ENCODE measurements at regions not wholly inside any gene's neighbourhood (a gene's known extent, or its start where the extent isn't known, plus 50 kb on each side); places are given as distances from the start of the nearest gene placed in this dataset.
"Not testable (repeated sequence)": the region's sequence is repeated elsewhere in the genome, so short reads cannot be mapped to it uniquely, and the experiment has no call there.

DNA sequence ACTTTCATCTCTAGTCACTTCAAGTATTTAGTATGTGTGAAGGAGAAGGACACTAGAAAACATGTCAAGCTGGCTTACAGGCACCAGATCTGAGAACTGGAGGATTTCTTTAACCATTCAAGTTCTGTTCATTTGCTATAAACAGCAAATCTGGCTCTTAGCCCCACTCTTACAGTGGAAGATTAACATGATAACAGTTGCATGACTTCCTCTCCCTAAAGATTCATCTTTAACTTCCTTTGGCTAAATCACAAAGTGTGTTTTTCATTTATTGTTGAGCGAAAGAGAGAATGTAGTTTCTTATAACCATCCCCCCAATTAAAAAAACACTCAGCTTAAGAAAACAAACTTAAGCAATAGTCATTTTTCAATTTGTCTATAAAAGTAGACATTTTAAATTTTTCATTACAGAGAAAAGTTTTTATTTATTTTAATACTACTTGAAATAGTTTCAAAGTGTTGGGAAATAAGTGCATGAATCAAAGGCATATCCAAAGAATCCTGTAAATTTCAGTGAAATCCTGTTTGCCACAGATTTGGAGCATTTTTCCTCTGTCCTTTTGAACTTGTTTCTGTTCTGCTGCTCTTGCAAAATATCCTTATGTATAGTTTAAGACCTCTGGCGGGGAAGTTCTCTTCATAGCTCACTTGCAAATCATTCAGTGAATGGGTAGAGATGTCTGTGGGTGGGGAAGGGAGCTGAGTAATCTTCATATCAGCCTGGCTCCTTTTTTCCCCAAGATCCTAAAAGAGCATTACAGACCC is 241.0 kb upstream of the RBBP8 start:
- DNase-seq (ENCODE audit: low read depth in 4 of 4, low spot score in 3 of 4) = no peak

DNA sequence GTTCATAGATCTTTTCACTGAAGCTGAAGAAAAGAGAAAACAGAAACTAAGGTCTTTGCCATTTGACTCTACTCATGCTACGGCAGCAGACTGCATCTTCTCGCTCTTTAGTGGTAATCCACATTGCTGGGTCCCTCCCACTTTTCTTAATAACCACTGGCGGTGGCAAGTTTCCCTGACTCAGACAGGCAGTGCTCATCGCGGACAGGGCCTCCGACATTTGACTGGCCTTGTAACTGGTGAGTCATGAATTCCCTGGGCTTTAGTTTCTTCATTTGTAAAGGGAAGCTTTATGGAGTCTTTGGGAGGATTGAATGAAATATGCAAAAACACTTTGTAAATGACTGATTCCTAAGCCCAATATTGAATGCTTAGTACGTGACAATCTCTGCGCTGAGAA is 238.2 kb upstream of the RBBP8 start:
- no peak for DNase-seq (ENCODE audit: low read depth in 4 of 4, low spot score in 3 of 4)

DNA sequence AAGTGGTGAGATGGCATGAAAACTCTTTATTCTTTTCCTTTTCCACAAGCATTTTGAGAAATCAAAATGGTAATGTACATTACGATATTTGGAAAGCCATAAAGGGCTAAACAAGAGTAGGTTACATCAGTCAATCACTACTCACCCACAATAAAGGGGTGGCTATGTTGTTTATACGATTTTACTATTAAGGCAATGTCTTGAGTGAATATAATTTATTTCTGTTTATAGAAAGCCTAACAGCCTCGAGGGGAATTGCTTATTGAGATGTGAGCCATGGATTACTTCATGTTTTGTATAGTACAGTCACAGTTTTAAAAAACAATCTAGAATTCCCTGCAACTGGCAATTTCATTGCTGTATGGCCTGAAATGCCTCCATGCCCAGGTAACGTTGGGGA is 237.5 kb upstream of the RBBP8 start:
- DNase-seq (ENCODE audit: low read depth in 4 of 4, low spot score in 3 of 4) = no peak

DNA sequence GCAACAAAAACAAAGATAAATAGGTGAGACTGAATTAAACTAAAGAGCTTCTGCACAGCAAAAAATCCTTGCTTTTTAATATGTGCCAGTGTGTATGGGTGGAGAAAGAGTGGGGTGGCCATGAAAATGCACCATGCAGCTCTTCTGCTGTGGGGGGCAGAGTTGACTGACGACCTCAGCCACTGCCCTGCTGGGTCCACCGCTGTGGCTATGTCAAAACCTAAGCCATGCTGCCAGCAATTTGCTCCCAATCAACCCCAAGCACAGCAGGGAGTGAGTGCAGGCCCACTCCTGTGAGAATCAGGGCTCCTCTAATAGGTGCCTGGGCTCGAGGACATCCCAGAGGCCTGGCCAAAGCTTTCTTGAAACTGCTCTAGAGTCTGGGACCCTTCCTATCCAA is 235.6 kb upstream of the RBBP8 start:
- no peak for DNase-seq (ENCODE audit: low read depth in 4 of 4, low spot score in 3 of 4)

DNA sequence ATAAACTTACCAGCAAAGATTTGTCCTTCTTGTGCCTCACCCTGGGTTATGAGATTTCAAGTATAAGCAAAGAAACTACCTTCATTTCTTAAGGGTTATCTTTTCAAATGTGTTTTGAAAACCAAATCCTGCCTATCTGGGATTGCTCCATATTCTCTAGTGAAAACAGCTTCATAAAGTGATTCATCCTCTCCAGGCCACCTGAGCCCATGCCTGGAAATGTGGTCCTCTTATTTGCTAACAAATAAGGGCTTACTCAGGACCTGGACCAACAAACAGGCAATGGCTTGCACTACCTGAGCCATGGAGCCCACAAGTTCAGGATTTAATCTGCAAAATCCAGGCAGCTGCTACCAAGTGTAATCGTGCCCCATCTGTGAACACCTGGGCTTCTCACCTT is 234.4 kb upstream of the RBBP8 start:
- no peak for DNase-seq (ENCODE audit: low read depth in 4 of 4, low spot score in 3 of 4)

DNA sequence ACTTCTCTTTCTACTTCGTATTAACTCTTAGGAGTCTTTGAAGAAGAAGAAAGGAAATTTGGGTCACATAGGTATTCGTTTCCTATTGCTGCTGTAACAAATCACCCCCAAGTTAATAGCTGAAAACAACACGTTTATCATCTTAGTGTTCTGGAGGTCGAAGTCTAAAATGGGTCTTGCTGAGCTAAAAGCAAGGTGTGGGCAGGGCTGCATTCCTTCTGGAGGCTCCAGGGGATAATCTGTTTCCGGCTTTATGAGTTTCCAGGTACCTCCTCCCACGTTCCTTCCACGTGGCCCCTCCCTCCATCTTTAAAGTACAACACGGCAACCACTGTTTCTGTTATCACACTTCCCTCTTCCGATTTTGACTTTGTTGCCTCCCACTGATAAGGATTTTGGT is 233.5 kb upstream of the RBBP8 start:
- DNase-seq (ENCODE audit: low read depth in 4 of 4, low spot score in 3 of 4) = no peak

DNA sequence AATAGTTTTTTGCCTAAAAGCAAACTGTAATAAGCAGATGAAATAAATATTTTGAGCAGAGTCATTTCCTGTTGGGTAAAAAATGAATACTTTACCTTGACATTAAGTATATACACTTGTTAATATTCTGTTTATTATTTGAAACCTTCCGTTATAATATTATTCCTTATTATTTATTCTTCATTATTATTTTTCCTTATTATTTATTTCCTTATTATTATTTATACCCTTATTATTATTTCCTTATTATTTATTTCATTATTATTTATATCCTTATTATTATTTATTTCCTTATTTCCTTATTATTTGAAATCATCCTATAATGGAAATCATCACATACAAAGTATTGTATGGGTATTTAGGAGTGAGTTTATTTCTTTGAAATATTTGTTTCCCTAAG is 232.2 kb upstream of the RBBP8 start:
- DNase-seq (ENCODE audit: low read depth in 4 of 4, low spot score in 3 of 4) = no peak

DNA sequence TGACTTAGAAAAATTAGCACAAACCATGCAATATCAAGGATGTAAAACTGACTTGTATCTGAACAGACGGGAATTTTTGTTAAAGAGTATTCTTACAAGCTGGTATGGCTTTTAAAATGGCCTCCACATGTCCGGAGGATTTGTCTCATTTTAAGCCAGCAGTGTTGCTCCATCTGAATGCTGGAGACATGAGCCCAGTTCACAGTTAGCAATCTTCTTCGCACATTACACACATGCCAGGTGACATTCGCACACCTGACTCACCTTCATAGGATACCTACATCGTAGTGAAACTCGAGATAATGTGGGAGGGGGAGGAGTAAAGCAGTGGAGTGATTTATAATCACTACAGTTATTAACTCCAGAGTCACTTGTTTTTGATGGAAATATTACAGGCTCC is 231.8 kb upstream of the RBBP8 start:
- DNase-seq (ENCODE audit: low read depth in 4 of 4, low spot score in 3 of 4) = no peak

DNA sequence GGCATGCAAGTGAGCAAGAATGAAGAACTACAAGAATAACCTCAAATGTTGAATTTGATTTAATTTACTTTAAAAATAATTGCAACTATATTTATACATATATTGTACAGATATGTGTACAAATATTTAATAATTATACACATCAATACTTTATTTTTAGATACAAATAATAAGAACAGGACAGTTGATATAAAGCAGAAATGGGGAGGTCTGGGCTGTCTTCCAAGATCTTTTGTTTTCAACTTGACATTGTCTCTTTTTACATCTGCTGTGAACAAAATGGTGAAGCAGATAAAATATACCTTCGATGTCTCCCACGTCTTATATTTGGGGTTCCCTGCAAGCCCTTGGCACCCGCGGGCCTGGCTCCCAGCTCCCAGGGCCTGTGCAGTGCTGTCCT is 231.3 kb upstream of the RBBP8 start:
- no peak for DNase-seq (ENCODE audit: low read depth in 4 of 4, low spot score in 3 of 4)

DNA sequence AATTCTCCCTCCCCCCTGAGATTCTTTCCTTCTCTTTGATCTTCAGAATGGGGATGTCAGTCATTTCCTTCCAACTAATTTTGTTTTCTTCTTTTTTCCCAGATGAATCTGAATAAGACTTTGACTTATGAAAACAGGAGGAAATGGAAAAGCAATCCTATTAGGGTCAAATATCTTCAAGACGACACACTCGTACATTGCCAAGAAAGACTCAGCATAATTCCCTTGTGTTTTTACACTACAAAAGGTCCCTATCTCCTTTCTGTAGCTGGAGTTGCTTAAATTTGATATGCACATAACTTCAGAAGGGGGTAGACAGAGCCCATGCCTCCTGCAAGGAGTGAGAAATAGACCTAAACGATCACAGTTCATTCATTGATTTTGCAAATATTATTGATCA is 230.3 kb upstream of the RBBP8 start:
- DNase-seq (ENCODE audit: low read depth in 4 of 4, low spot score in 3 of 4) = no peak

DNA sequence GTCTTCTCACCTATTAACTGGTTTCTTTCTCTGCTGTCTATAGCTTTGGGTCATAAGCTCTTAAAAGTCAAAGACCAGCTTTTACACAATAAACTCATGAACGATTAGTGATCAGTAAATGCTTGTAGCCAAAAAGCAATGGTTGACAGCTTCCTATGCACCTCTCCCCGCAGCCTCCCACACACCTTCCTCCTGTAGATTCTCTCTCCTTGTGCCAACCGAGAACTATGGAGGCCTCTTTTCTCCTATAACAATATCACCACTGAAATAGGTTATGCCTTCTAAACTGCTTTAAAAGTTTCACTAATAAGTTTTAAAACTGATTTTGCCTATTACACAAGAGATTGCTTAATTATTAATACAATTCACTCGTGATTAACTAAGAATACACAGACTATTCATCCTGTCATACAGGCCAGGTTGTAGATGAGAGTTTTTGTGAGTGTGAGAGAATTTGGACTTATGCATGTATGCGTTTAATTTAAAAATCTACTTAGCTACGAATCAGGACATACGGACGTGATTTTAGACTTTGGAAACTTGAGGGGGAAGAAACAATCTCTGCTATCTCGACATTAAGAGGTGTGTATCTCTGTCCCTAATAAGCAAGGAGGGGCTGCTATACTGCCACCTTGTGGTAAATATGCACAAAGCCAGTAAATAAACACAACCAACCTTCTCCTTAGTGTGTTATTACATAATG is 229.1 kb upstream of the RBBP8 start:
- peak in 1 of 4 donors; percentile 46 for DNase-seq (ENCODE audit: low read depth in 4 of 4, low spot score in 3 of 4)

DNA sequence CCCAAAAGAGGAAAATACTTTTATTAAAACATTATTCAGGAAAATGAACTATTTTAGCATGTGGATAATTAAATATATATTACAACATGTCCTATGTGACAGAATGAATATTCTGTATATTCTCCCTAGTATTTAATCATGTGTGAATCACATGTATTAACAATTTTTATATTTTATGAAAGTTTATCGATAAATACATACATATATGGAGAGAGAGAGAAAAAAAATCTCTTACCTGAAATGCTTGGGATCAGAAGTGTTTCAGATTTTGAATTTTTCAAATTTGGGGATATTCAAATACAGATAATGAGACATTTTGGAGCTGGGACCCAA is 228.6 kb upstream of the RBBP8 start:
- no peak for DNase-seq (ENCODE audit: low read depth in 4 of 4, low spot score in 3 of 4)

DNA sequence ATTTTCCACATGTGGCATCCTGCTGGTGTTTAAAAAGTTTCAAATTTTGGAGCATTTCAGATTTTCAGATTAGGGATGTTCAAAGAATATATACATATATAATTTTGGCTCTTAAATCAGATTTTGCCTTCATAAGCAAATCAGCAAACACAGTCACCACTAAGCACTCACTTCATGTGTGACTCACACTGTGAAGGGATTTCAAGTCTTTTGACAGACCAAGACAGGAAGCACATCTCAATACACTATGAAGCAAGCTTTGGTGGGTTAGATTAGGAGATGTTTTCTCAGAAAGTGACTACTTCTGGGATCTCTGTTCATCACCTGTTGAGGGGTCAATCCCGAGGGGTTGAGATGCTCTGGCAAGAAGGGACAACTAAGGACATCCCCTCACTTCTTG is 227.8 kb upstream of the RBBP8 start:
- no peak for DNase-seq (ENCODE audit: low read depth in 4 of 4, low spot score in 3 of 4)

DNA sequence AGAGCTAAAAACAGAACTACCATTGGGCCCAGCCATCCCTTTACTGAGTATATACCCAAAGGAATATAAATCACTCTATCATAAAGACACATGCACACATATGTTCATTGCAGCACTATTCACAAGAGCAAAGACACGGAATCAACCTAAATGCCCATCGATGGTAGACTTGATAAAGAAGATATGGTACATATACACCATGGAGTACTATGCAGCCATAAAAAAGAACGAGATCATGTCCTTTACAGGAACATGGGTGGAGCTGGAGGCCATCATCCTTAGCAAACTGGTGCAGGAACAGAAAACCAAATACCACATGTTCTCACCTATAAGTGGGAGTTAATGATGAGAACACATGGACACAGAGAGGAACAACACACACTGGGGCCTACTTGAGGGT is 227.1 kb upstream of the RBBP8 start:
- DNase-seq (ENCODE audit: low read depth in 4 of 4, low spot score in 3 of 4) = not testable (repeated sequence)

DNA sequence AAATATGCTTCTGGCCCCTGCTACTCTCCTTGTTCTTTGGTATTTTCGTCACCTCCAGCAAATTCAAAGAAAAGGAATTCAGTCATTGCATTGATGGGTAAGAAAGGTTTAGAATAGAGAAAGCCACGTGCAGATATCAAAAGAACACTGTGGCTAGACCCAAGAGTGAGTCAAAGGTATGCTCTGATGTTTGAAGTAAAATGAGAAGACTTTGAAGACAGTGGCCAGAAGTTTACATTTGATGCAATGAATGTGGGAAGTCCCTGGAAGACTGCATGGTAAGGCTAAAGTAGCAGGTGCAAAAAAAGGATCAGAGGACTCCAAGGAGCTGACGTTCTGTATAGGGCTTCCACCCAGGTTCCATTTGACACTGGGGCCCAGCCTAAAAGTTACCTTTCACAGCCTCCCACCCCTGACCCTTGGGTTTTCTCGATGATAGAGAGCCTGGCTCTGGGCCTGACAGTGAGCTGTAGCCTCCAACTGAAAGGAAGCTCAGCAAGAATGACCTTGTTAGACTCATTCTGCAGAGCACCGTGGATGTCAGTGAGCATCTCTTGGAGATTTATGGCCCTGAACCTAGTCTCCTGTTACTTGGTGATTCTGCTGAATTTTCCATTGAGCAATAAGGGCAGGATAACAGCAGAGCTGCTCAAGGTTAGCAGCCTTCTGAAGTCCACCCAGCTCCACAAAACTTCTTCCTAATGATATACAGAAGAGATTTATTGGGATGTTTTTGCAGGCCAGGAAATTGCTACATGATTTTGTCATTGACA is 223.7 kb upstream of the RBBP8 start:
- no peak for DNase-seq (ENCODE audit: low read depth in 4 of 4, low spot score in 3 of 4)

DNA sequence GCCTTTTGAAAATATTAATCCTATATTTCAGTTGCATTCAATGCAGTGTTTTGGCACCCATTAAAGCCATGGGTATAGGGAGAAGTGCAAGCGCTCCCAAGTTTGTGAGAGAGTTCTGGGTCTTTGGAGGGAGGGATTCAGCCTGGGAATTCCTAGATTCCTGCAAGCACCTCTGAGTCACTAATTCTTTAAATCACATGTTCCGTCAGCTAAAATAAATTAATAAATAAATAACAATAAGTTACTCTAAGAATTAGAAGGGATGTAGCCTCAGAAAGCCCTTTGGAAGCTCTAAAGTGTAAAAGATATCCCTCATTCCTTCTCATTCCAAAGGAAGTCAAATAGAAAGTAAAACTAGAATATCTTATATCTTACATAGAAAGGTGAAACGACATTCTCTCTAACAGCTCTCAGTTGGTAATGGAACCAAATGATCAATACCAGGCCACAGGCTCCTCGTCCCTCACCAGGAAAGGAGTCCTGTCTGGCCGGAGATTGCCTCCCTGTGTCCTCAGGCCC is 222.4 kb upstream of the RBBP8 start:
- no peak for DNase-seq (ENCODE audit: low read depth in 4 of 4, low spot score in 3 of 4)

DNA sequence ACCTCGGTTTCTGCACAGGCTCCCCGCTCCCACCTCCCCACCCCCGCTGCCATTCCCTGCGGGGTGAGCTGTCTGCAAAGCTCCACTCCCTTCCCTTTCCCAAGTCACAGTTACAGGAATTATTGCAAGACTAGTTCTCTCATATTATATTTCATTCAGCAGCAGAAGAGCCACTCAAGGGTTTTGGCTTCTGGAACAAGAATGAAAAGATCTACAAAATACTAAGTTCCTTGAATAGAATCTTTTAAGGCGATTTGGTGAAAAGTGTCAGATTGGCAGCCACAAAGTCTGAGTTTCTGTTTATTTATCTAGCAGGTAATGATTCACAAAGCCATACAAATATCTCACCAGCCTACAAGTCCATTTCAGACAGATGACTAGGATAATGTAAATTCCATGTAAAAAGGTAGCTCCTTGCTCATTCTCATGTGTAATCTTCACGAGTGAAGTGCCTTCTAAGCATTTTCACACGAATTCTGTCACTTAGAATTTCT is 221.9 kb upstream of the RBBP8 start:
- DNase-seq (ENCODE audit: low read depth in 4 of 4, low spot score in 3 of 4) = peak in 2 of 4 donors; percentile 32 to 44

DNA sequence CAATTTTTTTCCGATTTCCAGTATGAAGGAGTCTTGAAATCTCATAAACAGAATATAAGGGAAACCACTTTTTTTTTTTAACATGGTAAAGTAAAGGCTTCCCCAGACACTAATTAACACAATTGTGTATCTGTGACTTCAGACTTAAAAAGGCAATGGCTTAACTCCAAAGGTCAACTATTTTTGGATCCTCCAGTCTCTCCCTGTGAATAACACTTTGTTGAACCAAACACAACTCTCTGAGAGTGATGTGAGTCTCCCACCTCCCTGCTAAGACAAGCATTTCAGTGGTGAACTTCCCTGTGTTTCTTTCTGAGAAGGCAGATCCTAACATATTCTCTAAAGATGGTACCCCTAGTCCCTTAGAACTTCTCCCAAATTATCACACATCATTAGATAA is 219.6 kb upstream of the RBBP8 start:
- no peak for DNase-seq (ENCODE audit: low read depth in 4 of 4, low spot score in 3 of 4)

DNA sequence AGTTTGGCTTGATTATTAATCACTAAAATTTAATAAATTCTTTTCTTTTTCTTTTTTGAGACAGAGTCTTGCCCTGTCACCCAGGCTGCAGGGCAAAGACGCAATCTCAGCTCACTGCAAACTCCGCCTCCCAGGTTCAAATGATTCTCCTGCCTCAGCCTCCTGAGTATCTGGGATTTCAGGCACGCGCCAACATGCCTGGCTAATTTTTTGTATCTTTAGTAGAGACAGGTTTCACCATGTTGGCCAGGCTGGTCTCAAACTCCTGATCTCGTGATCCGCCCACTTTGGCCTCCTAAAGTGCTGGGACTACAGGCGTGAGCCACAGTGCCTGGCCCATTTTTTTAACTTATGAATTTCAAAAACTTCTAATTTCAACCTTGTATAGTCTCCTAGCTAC is 215.6 kb upstream of the RBBP8 start:
- DNase-seq (ENCODE audit: low read depth in 4 of 4, low spot score in 3 of 4) = not testable (repeated sequence)

DNA sequence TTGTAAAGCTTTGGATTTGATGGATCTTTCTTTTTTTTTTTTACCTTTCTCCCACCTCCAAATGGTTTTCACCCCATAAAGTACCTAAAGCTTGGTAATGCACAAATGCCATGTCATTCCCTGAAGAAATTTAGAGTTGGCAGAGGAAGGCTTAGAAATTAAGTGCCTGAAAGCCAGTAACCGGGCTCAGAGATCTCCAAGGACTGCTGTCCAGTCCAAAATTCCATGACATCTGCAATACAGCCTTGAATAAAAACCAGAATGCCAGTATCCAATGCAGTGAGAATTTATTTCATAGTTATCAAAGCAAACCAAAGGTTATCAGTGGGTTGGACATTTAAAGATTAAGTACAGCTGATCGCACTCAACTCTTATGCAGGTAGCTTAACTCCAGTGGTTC is 209.9 kb upstream of the RBBP8 start:
- no peak for DNase-seq (ENCODE audit: low read depth in 4 of 4, low spot score in 3 of 4)

DNA sequence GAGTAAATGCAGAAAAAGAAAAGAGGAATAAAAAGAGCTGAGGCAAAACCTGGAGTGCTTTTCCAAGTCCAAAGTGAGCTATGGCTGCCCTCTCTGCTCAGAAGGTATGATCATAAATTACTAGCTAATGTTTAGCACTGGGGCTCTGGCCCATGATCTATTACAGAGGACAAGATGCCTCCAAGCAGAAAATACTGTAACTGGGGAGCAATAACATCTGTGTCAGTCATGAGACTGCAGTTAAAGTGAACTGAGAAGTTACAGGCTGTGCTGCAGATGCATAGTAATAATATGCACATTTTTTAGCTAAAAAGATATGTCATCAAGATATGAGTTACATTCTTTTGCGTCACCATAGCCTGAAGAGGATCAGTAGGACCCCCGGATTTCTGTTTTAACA is 209.4 kb upstream of the RBBP8 start:
- peak in 1 of 4 donors; percentile 43 for DNase-seq (ENCODE audit: low read depth in 4 of 4, low spot score in 3 of 4)
